GM23248 (cell line): ENCODE measurements at regions not wholly inside any gene's neighbourhood (a gene's known extent, or its start where the extent isn't known, plus 50 kb on each side); places are given as distances from the start of the nearest gene placed in this dataset.

ENCODE experiments used
- EZH2 ChIP-seq: fragments of 200-600 bp; sonication (generic); IDR thresholded peaks from 2 replicates; pipeline ENCODE4 v1.6.1; 2018; ENCODE audit warnings: antibody characterized with exemption, mild to moderate bottlenecking; ENCODE audit not compliant: insufficient read depth, poor library complexity, severe bottlenecking
- EZH2phosphoT487 ChIP-seq: fragments of 200-600 bp; sonication (generic); IDR thresholded peaks from 2 replicates; pipeline ENCODE4 v1.6.1; 2018; ENCODE audit warnings: antibody characterized with exemption, moderate library complexity, mild to moderate bottlenecking, low read depth; ENCODE audit not compliant: insufficient read depth

DNA sequence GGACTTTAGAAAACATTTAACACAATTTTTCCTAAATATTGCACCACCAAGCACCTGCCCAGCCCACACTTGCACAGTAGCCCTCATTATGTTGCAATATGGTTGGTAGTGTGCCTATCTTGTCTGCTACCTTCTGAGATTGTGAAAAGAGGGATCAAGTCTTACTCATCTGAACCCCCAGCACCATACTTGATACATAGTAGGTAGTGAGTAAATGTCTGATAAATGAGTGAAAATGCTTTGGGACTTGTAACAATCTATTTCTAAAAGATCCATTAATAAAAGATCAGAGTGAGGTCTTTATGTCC, 118.4 kb upstream of the MED14 start:
- TF ChIP-seq EZH2 = no peak
- TF ChIP-seq EZH2phosphoT487 = no peak
